Activated CD4-positive, alpha-beta T cell treated with anti-CD3 and anti-CD28 coated beads for 24 hours (primary cell): ENCODE measurements at regions not wholly inside any gene's neighbourhood (a gene's known extent, or its start where the extent isn't known, plus 50 kb on each side); places are given as distances from the start of the nearest gene placed in this dataset.
"Not testable (repeated sequence)": the region's sequence is repeated elsewhere in the genome, so short reads cannot be mapped to it uniquely, and the experiment has no call there.

Experiments used
- DNase-seq, 2 donors: peaks; one replicate each; pipeline ENCODE4 v3.0.0-alpha.2; 2020; ENCODE audit warnings: low read depth in 2 of 2

GRCh38 chr11:38156495-38157146, 1558.6 kb upstream of the RAG2 start:
- no peak for DNase-seq

- DNase-seq, result no peak
These were observed 1557.8 kb upstream of the RAG2 start for GRCh38 chr11:38155856-38156255.

GRCh38 chr11:38153985-38154384, 1555.9 kb upstream of the RAG2 start:
- no peak for DNase-seq

GRCh38 chr11:38143852-38144251, 1545.8 kb upstream of the RAG2 start:
- DNase-seq, result no peak

GRCh38 chr11:38138972-38139371, 1540.9 kb upstream of the RAG2 start:
- DNase-seq, result no peak

GRCh38 chr11:38136887-38137286, 1538.9 kb upstream of the RAG2 start:
- no peak for DNase-seq

- no peak for DNase-seq
These were observed 1533.5 kb upstream of the RAG2 start for GRCh38 chr11:38131535-38131934.

- no peak for DNase-seq
These were observed 1532.9 kb upstream of the RAG2 start for GRCh38 chr11:38130976-38131375.

- no peak for DNase-seq
These were observed 1532.5 kb upstream of the RAG2 start for GRCh38 chr11:38130514-38130913.

- DNase-seq, result no peak
These were observed 1525.6 kb upstream of the RAG2 start for GRCh38 chr11:38123673-38124072.

GRCh38 chr11:38116616-38117015, 1518.6 kb upstream of the RAG2 start:
- not testable (repeated sequence) for DNase-seq

- not testable (repeated sequence) for DNase-seq
These were observed 1517.3 kb upstream of the RAG2 start for GRCh38 chr11:38115381-38115780.

- DNase-seq, result no peak
These were observed 1502.9 kb upstream of the RAG2 start for GRCh38 chr11:38100836-38101462.

GRCh38 chr11:38095268-38095667, 1497.2 kb upstream of the RAG2 start:
- no peak for DNase-seq

- no peak for DNase-seq
These were observed 1491.7 kb upstream of the RAG2 start for GRCh38 chr11:38089726-38090125.

- no peak for DNase-seq
These were observed 1462.9 kb upstream of the RAG2 start for GRCh38 chr11:38060920-38061319.

GRCh38 chr11:38060136-38060535, 1462.1 kb upstream of the RAG2 start:
- no peak for DNase-seq

- no peak for DNase-seq
These were observed 1448.6 kb upstream of the RAG2 start for GRCh38 chr11:38046571-38047135.

GRCh38 chr11:38043060-38043459, 1445.0 kb upstream of the RAG2 start:
- no peak for DNase-seq

- no peak for DNase-seq
These were observed 1440.7 kb upstream of the RAG2 start for GRCh38 chr11:38038777-38039176.

- DNase-seq, result no peak
These were observed 1421.2 kb upstream of the RAG2 start for GRCh38 chr11:38019072-38019775.

GRCh38 chr11:38014405-38014804, 1416.4 kb upstream of the RAG2 start:
- no peak for DNase-seq

GRCh38 chr11:38013157-38013556, 1415.1 kb upstream of the RAG2 start:
- DNase-seq, result no peak
